Spleen (tissue), 11 donors: ENCODE measurements at regions not wholly inside any gene's neighbourhood (a gene's known extent, or its start where the extent isn't known, plus 50 kb on each side); places are given as distances from the start of the nearest gene placed in this dataset.

Experiments used
- DNase-seq: peaks from one replicate; pipeline ENCODE4 v3.0.0-alpha.2; 2020
- H3K27ac ChIP-seq, 8 donors: fragments of 200-600 bp; sonication (generic) in 7 of 8; 1 replicate in 4 of 8; 2 replicates in 4 of 8; pipeline versions ENCODE4 v1.5.0 to v1.8.0; 2016 to 2021; ENCODE audit warnings: inconsistent platforms in 4 of 8, mild to moderate bottlenecking in 4 of 8, moderate library complexity in 1 of 8
- H3K27me3 ChIP-seq, 7 donors: fragments of 200-600 bp; sonication (generic) in 6 of 7; replicated peaks in 1 of 7; 1 replicate in 4 of 7; 2 replicates in 3 of 7; pipeline versions ENCODE4 v1.5.0 to v1.8.0; 2016 to 2021; ENCODE audit warnings: inconsistent platforms in 3 of 7, mild to moderate bottlenecking in 1 of 7
- H3K36me3 ChIP-seq, 6 donors: fragments of 200-600 bp; sonication (generic) in 5 of 6; 1 replicate in 4 of 6; 2 replicates in 2 of 6; pipeline versions ENCODE4 v1.5.0 to v1.8.0; 2016 to 2021; ENCODE audit warnings: inconsistent platforms in 2 of 6
- H3K4me1 ChIP-seq, 6 donors: fragments of 200-600 bp; sonication (generic) in 5 of 6; 1 replicate in 3 of 6; 2 replicates in 3 of 6; pipeline versions ENCODE4 v1.5.0 to v1.8.0; 2016 to 2021; ENCODE audit warnings: inconsistent platforms in 3 of 6
- H3K4me3 ChIP-seq, 8 donors: fragments of 200-600 bp; sonication (generic) in 7 of 8; 1 replicate in 4 of 8; 2 replicates in 4 of 8; pipeline versions ENCODE4 v1.5.0 to v1.8.0; 2016 to 2021; ENCODE audit warnings: inconsistent platforms in 4 of 8, mild to moderate bottlenecking in 4 of 8, moderate library complexity in 2 of 8
- H3K9me3 ChIP-seq, 8 donors: fragments of 200-600 bp; sonication (generic) in 7 of 8; 1 replicate in 4 of 8; 2 replicates in 4 of 8; pipeline versions ENCODE4 v1.5.0 to v1.8.0; 2016 to 2021; ENCODE audit warnings: inconsistent platforms in 4 of 8
- POLR2A ChIP-seq, 3 donors: fragments of 450-650 bp; IDR thresholded peaks; one replicate each; pipeline ENCODE4 v1.5.1; 2017; ENCODE audit warnings: antibody characterized with exemption in 3 of 3, mild to moderate bottlenecking in 1 of 3
- POLR2AphosphoS5 ChIP-seq, 3 donors: sonication (generic); formaldehyde crosslinking; IDR thresholded peaks; one replicate each; pipeline ENCODE4 v1.5.1; 2017; ENCODE audit warnings: antibody characterized with exemption in 3 of 3
- WGBS, 5 donors: extraction: QIAGEN DNeasy Blood & Tissue Kit in 3 of 5; methylation state at CpG; one replicate each; pipeline versions ENCODE4 v1.1.5 to v1.1.7; 2013 to 2018; 5-methylcytosine and 5-hydroxymethylcytosine counted together
- intact Hi-C: fragments of 100-400 bp; cut with DNase I; formaldehyde crosslinking; loops from one replicate; pipeline ENCODE4 v1.15.0; 2023; ENCODE audit warnings: low total_unique reads
- TF ChIP-seq, protein P1 (sequence below), 11 experiments: fragments of 200-600 bp in 7 of 11; fragments of 450-650 bp in 4 of 11; sonication (generic) in 4 of 11; IDR thresholded peaks in 8 of 11; conservative IDR thresholded peaks in 3 of 11; 1 replicate in 7 of 11; 2 replicates in 4 of 11; pipeline versions ENCODE4 v1.4.0 to v1.8.0; 2016 to 2021; ENCODE audit warnings: antibody characterized with exemption in 11 of 11, inconsistent platforms in 4 of 11, mild to moderate bottlenecking in 1 of 11
- donor health status: healthy with polysubstance abuse.
- donor health status: DM: no; HTN: no; CAD: no; lungs with moderate emphysema.
- donor health status: DM: no; HTN: no; CAD: no.
- donor health status: Bipolar disorder and iron deficiency.
- donor health status: healthy.
- donor health status: DM: no; HTN: no; CAD: no.
- donor health status: DM: yes; HTN: yes; CAD: no.

DNA sequence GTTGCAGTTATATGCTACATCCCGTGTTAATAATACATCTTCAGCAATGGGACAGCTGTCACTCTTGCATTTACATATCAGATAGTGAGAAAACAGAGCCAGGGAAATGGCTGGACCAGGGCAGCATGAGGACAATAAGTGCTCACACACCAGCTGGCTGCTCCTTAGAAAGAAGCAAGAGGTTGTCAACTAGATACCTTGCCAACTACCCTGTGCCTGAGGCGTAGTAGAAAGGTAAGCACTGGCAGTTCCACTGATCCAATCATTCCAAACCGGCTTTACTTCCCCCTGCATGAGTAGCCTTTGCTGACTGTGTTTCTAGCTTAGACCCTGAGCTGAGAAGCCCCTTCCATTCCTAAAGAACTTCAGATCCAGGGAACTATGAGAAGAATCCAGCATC, 52.2 kb upstream of the FGF13 start:
- Histone ChIP-seq H3K27ac (no peak overlapping the region), H3K9me3 (no peaks in the 10 kb centered on the region), H3K4me3 (no peak overlapping the region), H3K4me1 (no peaks in the 10 kb centered on the region), H3K36me3 (no peaks in the 10 kb centered on the region), H3K27me3 (no peaks in the 10 kb centered on the region)
- DNase-seq, result no peak
- intact Hi-C loops, result no loop called here
- TF ChIP-seq POLR2AphosphoS5 (IDR thresholded peaks at IDR 0.05) (no peak), POLR2A (IDR thresholded peaks at IDR 0.05) (no peak)
- TF ChIP-seq, protein P1, sequence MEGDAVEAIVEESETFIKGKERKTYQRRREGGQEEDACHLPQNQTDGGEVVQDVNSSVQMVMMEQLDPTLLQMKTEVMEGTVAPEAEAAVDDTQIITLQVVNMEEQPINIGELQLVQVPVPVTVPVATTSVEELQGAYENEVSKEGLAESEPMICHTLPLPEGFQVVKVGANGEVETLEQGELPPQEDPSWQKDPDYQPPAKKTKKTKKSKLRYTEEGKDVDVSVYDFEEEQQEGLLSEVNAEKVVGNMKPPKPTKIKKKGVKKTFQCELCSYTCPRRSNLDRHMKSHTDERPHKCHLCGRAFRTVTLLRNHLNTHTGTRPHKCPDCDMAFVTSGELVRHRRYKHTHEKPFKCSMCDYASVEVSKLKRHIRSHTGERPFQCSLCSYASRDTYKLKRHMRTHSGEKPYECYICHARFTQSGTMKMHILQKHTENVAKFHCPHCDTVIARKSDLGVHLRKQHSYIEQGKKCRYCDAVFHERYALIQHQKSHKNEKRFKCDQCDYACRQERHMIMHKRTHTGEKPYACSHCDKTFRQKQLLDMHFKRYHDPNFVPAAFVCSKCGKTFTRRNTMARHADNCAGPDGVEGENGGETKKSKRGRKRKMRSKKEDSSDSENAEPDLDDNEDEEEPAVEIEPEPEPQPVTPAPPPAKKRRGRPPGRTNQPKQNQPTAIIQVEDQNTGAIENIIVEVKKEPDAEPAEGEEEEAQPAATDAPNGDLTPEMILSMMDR (IDR thresholded peaks at IDR 0.05 in 8 of 11, conservative IDR thresholded peaks at IDR 0.05 in 3 of 11), result no peak
- 59 to 100% (median 85%) methylated on average over 1 to 3 of the region's 3 CpGs for WGBS, 5 donors

DNA sequence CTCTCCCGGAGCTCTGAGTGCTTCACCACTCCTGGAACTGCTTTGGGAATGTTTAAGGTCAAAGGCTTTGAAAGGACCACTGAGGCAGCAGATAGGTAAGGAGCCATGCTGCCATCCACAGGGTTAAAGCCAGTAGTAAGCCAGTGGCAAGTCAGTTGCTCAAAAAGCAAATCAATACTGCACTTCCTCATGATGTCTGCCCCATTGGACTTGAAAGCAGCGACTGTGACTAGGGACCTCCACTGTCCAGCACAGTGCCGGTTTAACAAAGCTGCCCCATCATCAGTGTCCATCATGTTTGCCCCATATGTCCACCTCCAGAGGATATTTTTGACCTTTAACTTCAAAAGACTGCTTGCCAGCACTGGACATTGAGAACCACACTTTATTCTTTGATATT, 49.9 kb upstream of the FGF13 start:
- H3K27ac ChIP-seq, result no peak overlapping the region
- H3K27me3 ChIP-seq, result peaks cover 0 to 7% (median 0%) of the 10 kb centered on the region in 7 donors
- no peaks in the 10 kb centered on the region for H3K4me1 ChIP-seq
- H3K9me3 ChIP-seq, result no peaks in the 10 kb centered on the region
- no peak for DNase-seq
- intact Hi-C loops, result no loop called here
- no peak overlapping the region for H3K4me3 ChIP-seq
- TF ChIP-seq POLR2AphosphoS5 (IDR thresholded peaks at IDR 0.05) (no peak), POLR2A (IDR thresholded peaks at IDR 0.05) (no peak)
- no peaks in the 10 kb centered on the region for H3K36me3 ChIP-seq
- WGBS, 5 donors, result 63 to 94% (median 78%) methylated on average over 3 of the region's 3 CpGs
